Lower leg skin (tissue), 3 donors: ENCODE measurements at regions not wholly inside any gene's neighbourhood (a gene's known extent, or its start where the extent isn't known, plus 50 kb on each side); places are given as distances from the start of the nearest gene placed in this dataset.

ENCODE experiments used
- POLR2A ChIP-seq, 2 donors: fragments of 450-650 bp; IDR thresholded peaks; one replicate each; pipeline ENCODE4 v1.6.1; 2016 to 2017; ENCODE audit warnings: antibody characterized with exemption in 2 of 2, mild to moderate bottlenecking in 1 of 2, moderate library complexity in 1 of 2
- TF ChIP-seq, protein P1 (sequence below), 3 donors: fragments of 450-650 bp; IDR thresholded peaks; one replicate each; pipeline ENCODE4 v1.5.1; 2016; ENCODE audit warnings: antibody characterized with exemption in 3 of 3, mild to moderate bottlenecking in 3 of 3, moderate library complexity in 2 of 3

GRCh38 chr6:149128489-149129145 lies 188.9 kb upstream of the TAB2 start:
- TF ChIP-seq, protein P1, sequence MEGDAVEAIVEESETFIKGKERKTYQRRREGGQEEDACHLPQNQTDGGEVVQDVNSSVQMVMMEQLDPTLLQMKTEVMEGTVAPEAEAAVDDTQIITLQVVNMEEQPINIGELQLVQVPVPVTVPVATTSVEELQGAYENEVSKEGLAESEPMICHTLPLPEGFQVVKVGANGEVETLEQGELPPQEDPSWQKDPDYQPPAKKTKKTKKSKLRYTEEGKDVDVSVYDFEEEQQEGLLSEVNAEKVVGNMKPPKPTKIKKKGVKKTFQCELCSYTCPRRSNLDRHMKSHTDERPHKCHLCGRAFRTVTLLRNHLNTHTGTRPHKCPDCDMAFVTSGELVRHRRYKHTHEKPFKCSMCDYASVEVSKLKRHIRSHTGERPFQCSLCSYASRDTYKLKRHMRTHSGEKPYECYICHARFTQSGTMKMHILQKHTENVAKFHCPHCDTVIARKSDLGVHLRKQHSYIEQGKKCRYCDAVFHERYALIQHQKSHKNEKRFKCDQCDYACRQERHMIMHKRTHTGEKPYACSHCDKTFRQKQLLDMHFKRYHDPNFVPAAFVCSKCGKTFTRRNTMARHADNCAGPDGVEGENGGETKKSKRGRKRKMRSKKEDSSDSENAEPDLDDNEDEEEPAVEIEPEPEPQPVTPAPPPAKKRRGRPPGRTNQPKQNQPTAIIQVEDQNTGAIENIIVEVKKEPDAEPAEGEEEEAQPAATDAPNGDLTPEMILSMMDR (IDR thresholded peaks at IDR 0.05), result no peak
- TF ChIP-seq POLR2A (IDR thresholded peaks at IDR 0.05), result no peak
